IMR-90 (cell line): ENCODE measurements at regions not wholly inside any gene's neighbourhood (a gene's known extent, or its start where the extent isn't known, plus 50 kb on each side); places are given as distances from the start of the nearest gene placed in this dataset.

ENCODE experiments used
- CTCF ChIP-seq: conservative IDR thresholded peaks from 2 replicates; pipeline ENCODE4 v1.5.1; 2012; ENCODE audit warnings: mild to moderate bottlenecking, low read depth, low read length, improper control_type of control experiment
- FOS ChIP-seq: fragments of 150-350 bp; IDR thresholded peaks from 2 replicates; pipeline ENCODE4 v1.6.1; 2016; ENCODE audit warnings: low read depth, low read length
- POLR2A ChIP-seq: IDR thresholded peaks from 2 replicates; pipeline ENCODE4 v1.6.1; 2012; ENCODE audit warnings: mild to moderate bottlenecking, low read depth, low read length

- TF ChIP-seq CTCF (no peak), POLR2A (no peak), FOS (no peak)
Observed at GRCh38 chr11:41720761-41721160, 261.3 kb upstream of the LRRC4C start.
